Activated T-cell treated with anti-CD3 and anti-CD28 coated beads, Interleukin-2, amount 50 U/mL, for 72 hours (primary cell): ENCODE measurements at regions not wholly inside any gene's neighbourhood (a gene's known extent, or its start where the extent isn't known, plus 50 kb on each side); places are given as distances from the start of the nearest gene placed in this dataset.

Source experiments
- ATAC-seq, 2 donors: fragments of 150-1000 bp; cut with Tn5 transposase; replicated peaks in 1 of 2; 2 replicates each; pipeline ENCODE4 v1.10.0; 2021; ENCODE audit warnings: moderate library complexity in 2 of 2, mild to moderate bottlenecking in 1 of 2
- DNase-seq, 2 donors: peaks; one replicate each; pipeline ENCODE4 v3.0.0; 2021 to 2022; ENCODE audit warnings: mixed read lengths in 1 of 2
- H3K27ac Mint-ChIP-seq: one replicate; pipeline ENCODE4 v1.8.0; 2022; ENCODE audit warnings: mild to moderate bottlenecking, moderate library complexity, mixed read lengths
- H3K27me3 Mint-ChIP-seq: one replicate; pipeline ENCODE4 v1.8.0; 2022; ENCODE audit warnings: low read depth, mixed read lengths
- H3K36me3 Mint-ChIP-seq, 2 donors: one replicate each; pipeline ENCODE4 v1.8.0; 2022; ENCODE audit warnings: mixed read lengths in 2 of 2, mild to moderate bottlenecking in 1 of 2; ENCODE audit not compliant: insufficient read depth in 2 of 2
- H3K4me1 Mint-ChIP-seq: one replicate; pipeline ENCODE4 v1.8.0; 2022; ENCODE audit warnings: low read depth, mixed read lengths
- H3K4me3 Mint-ChIP-seq, 2 donors: one replicate each; pipeline ENCODE4 v1.8.0; 2022; ENCODE audit warnings: mild to moderate bottlenecking in 2 of 2, mixed read lengths in 2 of 2, moderate library complexity in 2 of 2
- H3K9me3 Mint-ChIP-seq, 2 donors: one replicate each; pipeline ENCODE4 v1.8.0; 2022; ENCODE audit warnings: mixed read lengths in 2 of 2

DNA sequence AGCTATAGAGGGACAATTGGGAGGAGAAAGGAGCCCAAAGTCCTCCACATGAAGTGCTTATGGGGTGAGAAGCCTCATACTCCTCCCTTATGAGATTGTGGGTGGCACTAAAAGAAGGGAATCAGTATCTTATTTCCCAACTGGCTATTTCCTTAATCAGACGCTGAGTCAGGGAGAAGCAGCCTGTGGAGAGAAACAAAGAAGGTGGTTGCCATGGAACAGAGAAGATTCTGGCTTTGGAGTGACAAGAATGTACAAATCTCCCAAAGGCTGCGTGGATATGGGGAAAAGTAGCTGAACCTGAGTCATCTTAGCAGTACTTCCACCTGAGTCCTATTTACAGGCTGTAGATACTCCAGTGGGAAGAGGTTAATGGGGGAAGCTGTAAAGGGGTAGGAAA, 115.8 kb upstream of the CWC22 start:
- ATAC-seq (no peak), DNase-seq (no peak)
- no peaks in the 10 kb centered on the region for H3K9me3 Mint-ChIP-seq
- no peaks in the 10 kb centered on the region for H3K4me1 Mint-ChIP-seq
- no peak overlapping the region for H3K27ac Mint-ChIP-seq
- no peak overlapping the region for H3K4me3 Mint-ChIP-seq
- peaks cover 5% of the 10 kb centered on the region for H3K27me3 Mint-ChIP-seq
- H3K36me3 Mint-ChIP-seq: no peaks in the 10 kb centered on the region

- H3K27me3 Mint-ChIP-seq: peaks cover 10% of the 10 kb centered on the region
- H3K9me3 Mint-ChIP-seq: no peaks in the 10 kb centered on the region
- H3K4me3 Mint-ChIP-seq: no peak overlapping the region
- DNase-seq (no peak), ATAC-seq (no peak)
- H3K36me3 Mint-ChIP-seq: no peaks in the 10 kb centered on the region
- H3K4me1 Mint-ChIP-seq: no peaks in the 10 kb centered on the region
- H3K27ac Mint-ChIP-seq: no peak overlapping the region
Observed at GRCh38 chr2:180115675-180116074, 108.6 kb upstream of the CWC22 start.

- Mint-ChIP-seq H3K36me3 (no peaks in the 10 kb centered on the region), H3K9me3 (no peaks in the 10 kb centered on the region), H3K27ac (no peak overlapping the region), H3K27me3 (peaks cover 14% of the 10 kb centered on the region), H3K4me1 (no peaks in the 10 kb centered on the region), H3K4me3 (no peak overlapping the region)
- no peak for DNase-seq
- ATAC-seq: no peak
Observed at GRCh38 chr2:180115269-180115668, 108.2 kb upstream of the CWC22 start.

DNA sequence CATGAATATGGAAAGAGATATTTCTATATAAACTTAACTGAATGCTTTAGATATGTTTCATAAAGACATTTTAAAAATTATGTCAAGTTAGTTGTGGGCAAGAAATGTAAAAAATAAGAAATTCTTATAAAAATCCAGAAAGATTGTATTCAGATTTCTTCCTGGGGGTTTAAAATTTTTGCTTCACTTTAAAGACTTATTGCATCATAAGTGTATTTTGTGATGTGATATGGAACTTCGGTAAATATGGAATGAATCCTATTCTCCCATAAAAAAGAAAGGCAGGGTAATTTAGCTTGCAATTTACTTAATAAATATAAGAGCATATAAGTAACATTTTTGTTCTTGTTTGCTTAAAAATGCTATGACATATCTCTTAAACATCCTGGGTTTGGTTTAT, 104.8 kb upstream of the CWC22 start:
- ATAC-seq: no peak
- no peak overlapping the region for H3K27ac Mint-ChIP-seq
- peaks cover 22% of the 10 kb centered on the region for H3K27me3 Mint-ChIP-seq
- H3K4me3 Mint-ChIP-seq: no peak overlapping the region
- H3K4me1 Mint-ChIP-seq: no peaks in the 10 kb centered on the region
- H3K36me3 Mint-ChIP-seq: no peaks in the 10 kb centered on the region
- no peak for DNase-seq
- H3K9me3 Mint-ChIP-seq: no peaks in the 10 kb centered on the region

- H3K4me3 Mint-ChIP-seq: no peak overlapping the region
Observed at GRCh38 chr2:180110469-180110868, 103.4 kb upstream of the CWC22 start.

DNA sequence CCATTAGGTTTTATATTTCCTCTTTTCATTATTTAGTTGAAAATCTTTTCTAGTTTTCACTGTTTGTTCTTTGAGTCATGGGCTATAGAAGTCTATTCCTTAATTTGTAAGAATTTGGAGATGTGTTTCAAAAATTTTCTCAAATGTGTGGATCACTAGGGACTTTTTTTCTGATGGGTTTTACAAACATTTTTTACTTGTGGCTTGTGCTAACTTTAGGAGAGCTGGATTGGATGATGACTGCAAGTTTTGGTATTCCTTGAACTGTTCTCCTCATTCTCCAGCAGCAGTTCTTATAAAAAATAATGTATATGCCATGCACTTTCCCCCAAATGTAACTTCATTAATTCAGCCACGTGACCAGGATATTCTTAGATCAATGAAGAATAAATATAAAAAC, 94.7 kb upstream of the CWC22 start:
- H3K4me3 Mint-ChIP-seq: no peak overlapping the region
- H3K36me3 Mint-ChIP-seq: no peaks in the 10 kb centered on the region
- H3K27me3 Mint-ChIP-seq: peaks cover 3% of the 10 kb centered on the region
- no peak overlapping the region for H3K27ac Mint-ChIP-seq
- H3K4me1 Mint-ChIP-seq: no peaks in the 10 kb centered on the region
- ATAC-seq: no peak
- no peaks in the 10 kb centered on the region for H3K9me3 Mint-ChIP-seq
- DNase-seq: no peak

More at GRCh38 chr2:180110469-180110868, 103.4 kb upstream of the CWC22 start:
- Mint-ChIP-seq H3K9me3 (no peaks in the 10 kb centered on the region), H3K4me1 (no peaks in the 10 kb centered on the region), H3K27me3 (peaks cover 20% of the 10 kb centered on the region), H3K36me3 (no peaks in the 10 kb centered on the region), H3K27ac (no peak overlapping the region)
- no peak for DNase-seq
- no peak for ATAC-seq

GRCh38 chr2:180099308-180099707, 92.2 kb upstream of the CWC22 start:
- H3K4me3 Mint-ChIP-seq: no peak overlapping the region
- H3K27ac Mint-ChIP-seq: no peak overlapping the region
- no peak for DNase-seq
- peaks cover 7% of the 10 kb centered on the region for H3K27me3 Mint-ChIP-seq
- ATAC-seq: no peak
- no peaks in the 10 kb centered on the region for H3K9me3 Mint-ChIP-seq
- H3K4me1 Mint-ChIP-seq: no peaks in the 10 kb centered on the region
- H3K36me3 Mint-ChIP-seq: no peaks in the 10 kb centered on the region

DNA sequence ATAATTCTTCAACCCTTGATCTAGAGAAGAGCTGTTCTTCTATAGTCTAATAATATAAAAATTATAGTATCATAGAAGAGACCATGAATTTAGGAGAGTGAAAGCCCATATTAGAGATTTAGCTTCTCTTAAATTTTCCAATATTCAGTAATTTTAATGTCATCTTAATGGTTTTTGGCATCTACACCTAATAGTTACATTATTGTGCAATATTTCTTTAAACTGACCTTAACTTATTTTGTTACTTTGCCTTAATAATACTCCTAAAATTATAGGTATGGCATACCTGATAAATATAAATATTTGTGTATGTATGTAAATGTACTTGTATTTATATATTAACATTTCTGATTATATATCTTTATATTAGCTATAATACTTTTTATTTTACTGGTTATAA, 78.0 kb upstream of the CWC22 start:
- H3K9me3 Mint-ChIP-seq: peaks cover 2 to 4% of the 10 kb centered on the region in 2 donors
- no peak for ATAC-seq
- H3K27me3 Mint-ChIP-seq: no peaks in the 10 kb centered on the region
- peaks cover 0 to 1% of the 10 kb centered on the region in 2 donors for H3K36me3 Mint-ChIP-seq
- no peak overlapping the region for H3K27ac Mint-ChIP-seq
- H3K4me3 Mint-ChIP-seq: no peak overlapping the region
- no peak for DNase-seq
- no peaks in the 10 kb centered on the region for H3K4me1 Mint-ChIP-seq

DNA sequence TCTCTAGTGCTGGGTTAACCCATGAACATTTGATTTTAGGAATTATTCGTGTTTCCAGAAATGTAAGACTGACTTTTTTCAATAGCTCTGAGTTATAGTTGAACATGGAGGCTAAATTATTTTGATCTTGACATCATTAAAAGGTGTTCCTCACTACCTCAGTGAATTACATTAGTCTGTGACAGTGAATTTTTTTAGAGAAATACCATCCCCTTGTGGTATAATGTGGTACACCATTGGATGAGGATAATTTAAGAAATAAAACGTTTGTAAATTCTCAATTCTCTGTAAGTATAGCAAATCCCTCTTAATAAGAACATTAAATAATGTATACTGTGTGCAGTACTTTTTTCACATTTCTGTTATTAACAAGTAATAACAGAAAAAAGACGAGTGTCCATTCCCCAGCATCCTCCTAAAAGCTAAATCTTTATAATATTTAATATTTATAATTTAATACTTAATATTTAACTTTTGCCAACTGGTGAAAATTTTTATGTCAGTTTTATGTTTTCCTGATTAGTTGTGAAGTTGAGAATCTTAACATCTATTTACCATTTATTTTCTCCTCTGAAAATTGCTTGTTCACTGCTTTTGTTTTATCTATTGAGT, 70.3 kb upstream of the CWC22 start:
- no peak overlapping the region for H3K4me3 Mint-ChIP-seq
- peaks cover 2 to 4% of the 10 kb centered on the region in 2 donors for H3K9me3 Mint-ChIP-seq
- ATAC-seq (no peak), DNase-seq (no peak)
- H3K27me3 Mint-ChIP-seq: no peaks in the 10 kb centered on the region
- no peak overlapping the region for H3K27ac Mint-ChIP-seq
- H3K36me3 Mint-ChIP-seq: peaks cover 0 to 1% of the 10 kb centered on the region in 2 donors
- H3K4me1 Mint-ChIP-seq: no peaks in the 10 kb centered on the region

DNA sequence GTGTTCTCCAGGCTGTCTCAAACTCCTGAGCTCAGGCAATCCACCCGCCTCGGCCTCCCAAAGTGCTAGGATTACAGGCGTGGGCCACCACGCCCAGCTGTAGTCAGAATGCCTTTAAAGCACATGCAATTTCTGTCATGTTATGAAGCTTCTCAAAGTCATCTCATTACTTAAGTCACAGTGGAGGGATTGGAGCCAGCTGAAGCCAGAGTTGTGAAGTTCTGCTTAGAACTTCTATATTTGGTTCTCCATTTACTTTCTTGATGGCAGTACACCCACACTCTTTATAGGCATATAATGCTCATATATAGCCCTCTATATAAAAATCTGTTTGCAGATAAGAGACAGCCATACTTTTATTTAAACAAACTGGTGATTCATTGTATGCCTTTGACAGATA, 68.8 kb upstream of the CWC22 start:
- ATAC-seq: no peak
- DNase-seq: no peak
- Mint-ChIP-seq H3K9me3 (no peaks in the 10 kb centered on the region), H3K27ac (no peak overlapping the region), H3K27me3 (no peaks in the 10 kb centered on the region), H3K4me1 (no peaks in the 10 kb centered on the region), H3K4me3 (no peak overlapping the region), H3K36me3 (no peaks in the 10 kb centered on the region)

DNA sequence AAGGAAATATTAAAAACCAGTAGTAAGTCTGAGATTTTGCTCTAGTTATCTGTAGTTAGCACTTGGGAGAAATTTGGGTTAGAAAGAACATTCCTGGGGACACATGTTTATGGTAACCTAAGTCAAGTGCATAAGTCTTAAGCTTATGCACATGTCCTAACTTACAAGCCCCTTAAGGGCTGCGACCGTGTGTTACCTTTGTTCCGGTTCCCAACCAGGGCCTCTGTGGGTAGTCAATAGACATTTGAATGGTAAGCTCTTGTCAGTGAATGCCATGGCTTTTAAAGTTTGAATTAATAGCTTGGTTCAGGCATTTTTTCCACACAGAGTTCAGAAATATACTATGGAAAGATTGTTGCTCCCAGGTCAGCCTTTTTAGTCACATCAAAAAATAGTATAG, 64.7 kb upstream of the CWC22 start:
- Mint-ChIP-seq H3K4me1 (no peaks in the 10 kb centered on the region), H3K27ac (no peak overlapping the region), H3K4me3 (no peak overlapping the region), H3K9me3 (peaks cover 1 to 2% of the 10 kb centered on the region in 2 donors), H3K36me3 (peaks cover 0 to 3% of the 10 kb centered on the region in 2 donors), H3K27me3 (no peaks in the 10 kb centered on the region)
- ATAC-seq (no peak), DNase-seq (no peak)

DNA sequence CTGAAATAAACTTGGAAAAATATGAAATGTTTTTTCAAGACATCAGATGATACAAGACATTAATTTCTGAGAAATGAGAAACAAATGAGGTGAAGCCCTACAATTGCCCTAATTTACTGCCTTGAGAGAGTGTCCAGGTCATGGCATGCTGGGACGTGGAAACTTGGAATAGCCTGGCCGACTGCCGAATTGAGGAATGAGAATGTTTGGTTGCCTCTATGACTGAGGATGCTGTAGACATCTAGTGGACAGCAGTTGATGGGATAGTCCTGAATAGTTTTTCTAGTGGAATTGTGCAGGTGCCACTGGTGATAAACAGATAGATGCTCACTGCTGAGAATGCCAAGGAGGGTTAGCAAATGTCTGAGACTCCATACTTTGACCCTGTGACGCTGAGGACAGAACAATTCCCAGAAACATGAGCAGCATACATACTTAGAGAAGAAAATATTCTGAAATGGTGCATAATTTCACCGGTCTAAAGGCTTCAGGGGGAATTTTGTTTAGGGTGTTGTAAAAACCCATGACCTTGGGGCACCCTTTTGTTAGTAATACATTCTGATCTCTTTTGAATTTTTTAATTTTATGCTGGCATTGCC, 56.5 kb upstream of the CWC22 start:
- H3K4me1 Mint-ChIP-seq: no peaks in the 10 kb centered on the region
- H3K36me3 Mint-ChIP-seq: no peaks in the 10 kb centered on the region
- H3K9me3 Mint-ChIP-seq: no peaks in the 10 kb centered on the region
- H3K27me3 Mint-ChIP-seq: peaks cover 6% of the 10 kb centered on the region
- no peak overlapping the region for H3K27ac Mint-ChIP-seq
- DNase-seq (no peak), ATAC-seq (no peak)
- no peak overlapping the region for H3K4me3 Mint-ChIP-seq

- no peak overlapping the region for H3K27ac Mint-ChIP-seq
- no peak for ATAC-seq
Observed at GRCh38 chr2:180062178-180062577, 55.1 kb upstream of the CWC22 start.

DNA sequence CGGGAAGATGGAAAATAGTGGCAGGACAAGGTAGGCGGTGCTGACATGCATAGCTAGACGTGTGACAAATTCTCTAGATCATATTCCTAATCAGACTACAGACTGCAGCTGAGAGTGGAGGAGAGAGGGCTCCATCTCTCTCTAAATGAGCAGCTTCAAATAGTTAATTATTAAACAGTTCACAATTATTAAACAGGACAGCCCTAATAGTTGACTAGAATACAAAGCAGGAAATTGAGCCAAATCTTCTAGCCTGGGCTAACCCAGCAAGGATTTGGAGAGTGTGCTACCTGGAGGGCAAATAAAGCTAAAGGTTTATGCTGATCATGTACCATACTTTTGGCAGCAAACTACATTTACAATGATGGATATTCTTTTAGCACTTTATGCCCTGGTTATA, 54.4 kb upstream of the CWC22 start:
- Mint-ChIP-seq H3K27me3 (peaks cover 6% of the 10 kb centered on the region), H3K9me3 (no peaks in the 10 kb centered on the region), H3K27ac (no peak overlapping the region), H3K4me1 (no peaks in the 10 kb centered on the region), H3K36me3 (no peaks in the 10 kb centered on the region), H3K4me3 (no peak overlapping the region)
- DNase-seq (no peak), ATAC-seq (no peak)

More at GRCh38 chr2:180062178-180062577, 55.1 kb upstream of the CWC22 start:
- H3K27me3 Mint-ChIP-seq: peaks cover 6% of the 10 kb centered on the region
- H3K36me3 Mint-ChIP-seq: no peaks in the 10 kb centered on the region
- no peak for DNase-seq
- H3K4me3 Mint-ChIP-seq: no peak overlapping the region
- no peaks in the 10 kb centered on the region for H3K9me3 Mint-ChIP-seq
- H3K4me1 Mint-ChIP-seq: no peaks in the 10 kb centered on the region
